Peyer's patch (tissue), 4 donors: ENCODE measurements at regions not wholly inside any gene's neighbourhood (a gene's known extent, or its start where the extent isn't known, plus 50 kb on each side); places are given as distances from the start of the nearest gene placed in this dataset.
"Not testable (repeated sequence)": the region's sequence is repeated elsewhere in the genome, so short reads cannot be mapped to it uniquely, and the experiment has no call there.

Source experiments
- POLR2A ChIP-seq, 2 donors: fragments of 450-650 bp; IDR thresholded peaks; one replicate each; pipeline ENCODE4 v1.5.1; 2017; ENCODE audit warnings: antibody characterized with exemption in 2 of 2, mild to moderate bottlenecking in 2 of 2, moderate library complexity in 2 of 2
- TF ChIP-seq, protein P1 (sequence below), 6 experiments: fragments of 450-650 bp in 4 of 6; fragments of 200-600 bp in 2 of 6; sonication (generic) in 1 of 6; IDR thresholded peaks; one replicate each; pipeline ENCODE4 v1.5.1; 2017 to 2019; ENCODE audit warnings: antibody characterized with exemption in 6 of 6, mild to moderate bottlenecking in 3 of 6, moderate library complexity in 1 of 6

DNA sequence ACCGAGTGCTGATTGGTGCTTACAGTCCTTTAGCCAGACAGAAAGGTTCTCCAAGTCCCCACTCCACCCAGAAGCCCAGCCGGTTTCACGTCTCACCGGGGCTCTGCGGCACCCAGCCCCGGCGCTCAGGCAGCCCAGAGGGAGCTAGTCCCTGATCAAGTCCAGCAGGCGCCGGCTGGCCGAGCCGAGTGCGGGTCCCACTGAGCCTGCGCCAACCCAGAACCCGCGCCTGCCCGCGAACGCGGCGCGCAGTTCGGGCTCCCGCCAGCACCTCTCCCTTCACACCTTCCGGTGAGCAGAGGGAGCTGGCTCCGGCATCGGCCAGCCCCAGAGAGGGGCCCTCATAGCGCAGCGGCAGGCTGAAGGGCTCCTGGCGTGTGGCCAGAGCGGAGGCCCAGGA lies 481.6 kb upstream of the CHD1 start:
- TF ChIP-seq, protein P1, sequence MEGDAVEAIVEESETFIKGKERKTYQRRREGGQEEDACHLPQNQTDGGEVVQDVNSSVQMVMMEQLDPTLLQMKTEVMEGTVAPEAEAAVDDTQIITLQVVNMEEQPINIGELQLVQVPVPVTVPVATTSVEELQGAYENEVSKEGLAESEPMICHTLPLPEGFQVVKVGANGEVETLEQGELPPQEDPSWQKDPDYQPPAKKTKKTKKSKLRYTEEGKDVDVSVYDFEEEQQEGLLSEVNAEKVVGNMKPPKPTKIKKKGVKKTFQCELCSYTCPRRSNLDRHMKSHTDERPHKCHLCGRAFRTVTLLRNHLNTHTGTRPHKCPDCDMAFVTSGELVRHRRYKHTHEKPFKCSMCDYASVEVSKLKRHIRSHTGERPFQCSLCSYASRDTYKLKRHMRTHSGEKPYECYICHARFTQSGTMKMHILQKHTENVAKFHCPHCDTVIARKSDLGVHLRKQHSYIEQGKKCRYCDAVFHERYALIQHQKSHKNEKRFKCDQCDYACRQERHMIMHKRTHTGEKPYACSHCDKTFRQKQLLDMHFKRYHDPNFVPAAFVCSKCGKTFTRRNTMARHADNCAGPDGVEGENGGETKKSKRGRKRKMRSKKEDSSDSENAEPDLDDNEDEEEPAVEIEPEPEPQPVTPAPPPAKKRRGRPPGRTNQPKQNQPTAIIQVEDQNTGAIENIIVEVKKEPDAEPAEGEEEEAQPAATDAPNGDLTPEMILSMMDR (IDR thresholded peaks at IDR 0.05): not testable (repeated sequence)
- TF ChIP-seq POLR2A (IDR thresholded peaks at IDR 0.05): not testable (repeated sequence)
